H9 (cell line): ENCODE measurements at regions not wholly inside any gene's neighbourhood (a gene's known extent, or its start where the extent isn't known, plus 50 kb on each side); places are given as distances from the start of the nearest gene placed in this dataset.

Experiments
- DNase-seq: peaks from one replicate; pipeline ENCODE4 v3.0.0-alpha.2; 2017
- H2AFZ ChIP-seq: one replicate; pipeline ENCODE4 v1.6.1; 2013; ENCODE audit warnings: mild to moderate bottlenecking, low read length, control low read depth, moderate library complexity
- H2AK5ac ChIP-seq: 2 replicates; pipeline ENCODE4 v1.6.1; 2013; ENCODE audit warnings: low read length, control low read depth, mixed read lengths; ENCODE audit not compliant: insufficient read length
- H2BK120ac ChIP-seq: one replicate; pipeline ENCODE4 v1.6.1; 2013; ENCODE audit warnings: low read depth, mild to moderate bottlenecking, low read length, control low read depth, inconsistent platforms; ENCODE audit not compliant: poor library complexity, severe bottlenecking
- H2BK12ac ChIP-seq: 2 replicates; pipeline ENCODE4 v1.6.1; 2013; ENCODE audit warnings: low read length, control low read depth, mixed read lengths, low read depth; ENCODE audit not compliant: insufficient read length
- H2BK15ac ChIP-seq: 2 replicates; pipeline ENCODE4 v1.6.1; 2013; ENCODE audit warnings: low read depth, low read length, control low read depth
- H2BK20ac ChIP-seq: one replicate; pipeline ENCODE4 v1.6.1; 2013; ENCODE audit warnings: low read depth, mild to moderate bottlenecking, low read length, control low read depth, inconsistent platforms; ENCODE audit not compliant: poor library complexity, severe bottlenecking
- H2BK5ac ChIP-seq: 2 replicates; pipeline ENCODE4 v1.6.1; 2013; ENCODE audit warnings: low read length, control low read depth, mixed read lengths; ENCODE audit not compliant: insufficient read length
- H3K14ac ChIP-seq: 2 replicates; pipeline ENCODE4 v1.6.1; 2013; ENCODE audit warnings: low read length, control low read depth; ENCODE audit not compliant: insufficient read depth
- H3K18ac ChIP-seq: 2 replicates; pipeline ENCODE4 v1.6.1; 2013; ENCODE audit warnings: low read depth, mild to moderate bottlenecking, mixed read lengths, low read length, control low read depth; ENCODE audit not compliant: insufficient read length
- H3K23ac ChIP-seq: 2 replicates; pipeline ENCODE4 v1.6.1; 2013; ENCODE audit warnings: low read length, control low read depth, mixed read lengths, low read depth; ENCODE audit not compliant: insufficient read length
- H3K23me2 ChIP-seq: 2 replicates; pipeline ENCODE4 v1.6.1; 2013; ENCODE audit warnings: low read depth, mild to moderate bottlenecking, mixed read lengths, low read length, control low read depth; ENCODE audit not compliant: insufficient read length, poor library complexity, severe bottlenecking
- H3K27ac ChIP-seq: 2 replicates; pipeline ENCODE4 v1.5.1; 2013; ENCODE audit warnings: low read length, control low read depth, mixed read lengths, low read depth; ENCODE audit not compliant: insufficient read length
- H3K27me3 ChIP-seq: 2 replicates; pipeline ENCODE4 v1.6.1; 2013; ENCODE audit warnings: low read length, control low read depth, inconsistent platforms; ENCODE audit not compliant: insufficient read depth
- H3K4ac ChIP-seq: 2 replicates; pipeline ENCODE4 v1.6.1; 2013; ENCODE audit warnings: low read depth, mild to moderate bottlenecking, control low read depth, inconsistent platforms, low read length, moderate library complexity
- H3K4me1 ChIP-seq: 2 replicates; pipeline ENCODE4 v1.6.1; 2013; ENCODE audit warnings: low read length, control low read depth, inconsistent platforms; ENCODE audit not compliant: insufficient read depth
- H3K4me2 ChIP-seq: 2 replicates; pipeline ENCODE4 v1.6.1; 2013; ENCODE audit warnings: low read length, control low read depth, mixed read lengths; ENCODE audit not compliant: insufficient read length, insufficient read depth
- H3K56ac ChIP-seq: 2 replicates; pipeline ENCODE4 v1.6.1; 2013; ENCODE audit warnings: low read depth, mild to moderate bottlenecking, mixed read lengths, low read length, control low read depth; ENCODE audit not compliant: insufficient read length
- H3K79me1 ChIP-seq: 2 replicates; pipeline ENCODE4 v1.6.1; 2013; ENCODE audit warnings: low read depth, mild to moderate bottlenecking, moderate library complexity, low read length, control low read depth, inconsistent platforms; ENCODE audit not compliant: insufficient read depth, poor library complexity, severe bottlenecking
- H3K79me2 ChIP-seq: 2 replicates; pipeline ENCODE4 v1.6.1; 2013; ENCODE audit warnings: low read length, control low read depth, inconsistent platforms; ENCODE audit not compliant: insufficient read depth
- H3K9ac ChIP-seq: 2 replicates; pipeline ENCODE4 v1.6.1; 2013; ENCODE audit warnings: low read length, control low read depth, mixed read lengths; ENCODE audit not compliant: insufficient read length; ENCODE audit errors: extremely low read depth
- H3K9me3 ChIP-seq: one replicate; pipeline ENCODE4 v1.6.1; 2013; ENCODE audit warnings: low read depth, low read length, inconsistent platforms; ENCODE audit not compliant: control insufficient read depth
- H3T11ph ChIP-seq: one replicate; pipeline ENCODE4 v1.6.1; 2013; ENCODE audit warnings: mild to moderate bottlenecking, low read length, control low read depth, inconsistent platforms
- H4K20me1 ChIP-seq: one replicate; pipeline ENCODE4 v1.6.1; 2013; ENCODE audit not compliant: control insufficient read depth, insufficient read length, insufficient read depth
- H4K5ac ChIP-seq: 2 replicates; pipeline ENCODE4 v1.6.1; 2013; ENCODE audit warnings: low read depth, mild to moderate bottlenecking, mixed read lengths, low read length, control low read depth; ENCODE audit not compliant: insufficient read length
- H4K8ac ChIP-seq: replicated peaks from 2 replicates; pipeline ENCODE4 v1.6.1; 2013; ENCODE audit warnings: low read length, control low read depth, mixed read lengths, low read depth; ENCODE audit not compliant: insufficient read length
- H4K91ac ChIP-seq: 2 replicates; pipeline ENCODE4 v1.6.1; 2013; ENCODE audit warnings: low read depth, mild to moderate bottlenecking, moderate library complexity, mixed read lengths, low read length, control low read depth; ENCODE audit not compliant: insufficient read length
- H3K27ac Mint-ChIP-seq, 3 experiments: 2 replicates in 2 of 3; 3 replicates in 1 of 3; pipeline ENCODE4 v1.8.0; 2020 to 2021; ENCODE audit warnings: mixed read lengths in 3 of 3, mild to moderate bottlenecking in 1 of 3, moderate library complexity in 1 of 3
- H3K27me3 Mint-ChIP-seq: 2 replicates; pipeline ENCODE4 v1.8.0; 2021; ENCODE audit warnings: low read depth, mild to moderate bottlenecking, moderate library complexity, mixed read lengths
- H3K36me3 Mint-ChIP-seq, 3 experiments: 2 replicates in 2 of 3; 3 replicates in 1 of 3; pipeline ENCODE4 v1.8.0; 2020 to 2021; ENCODE audit warnings: low read depth in 3 of 3, mixed read lengths in 3 of 3; ENCODE audit not compliant: insufficient read depth in 1 of 3
- H3K4me1 Mint-ChIP-seq, 2 experiments: 2 replicates each; pipeline ENCODE4 v1.8.0; 2020; ENCODE audit warnings: mixed read lengths in 2 of 2
- H3K4me3 Mint-ChIP-seq, 2 experiments: 2 replicates in 1 of 2; 3 replicates in 1 of 2; pipeline ENCODE4 v1.8.0; 2020 to 2021; ENCODE audit warnings: mild to moderate bottlenecking in 2 of 2, mixed read lengths in 2 of 2, moderate library complexity in 1 of 2
- H3K9me3 Mint-ChIP-seq, 2 experiments: 2 replicates in 1 of 2; 3 replicates in 1 of 2; pipeline ENCODE4 v1.8.0; 2020; ENCODE audit warnings: mild to moderate bottlenecking in 2 of 2, mixed read lengths in 2 of 2, moderate library complexity in 1 of 2
- CTCF ChIP-seq: fragments of 200-600 bp; sonication (generic); conservative IDR thresholded peaks from 3 replicates; pipeline ENCODE4 v1.8.0; 2021; ENCODE audit warnings: antibody characterized with exemption, mild to moderate bottlenecking
- WGBS: extraction: QIAGEN DNeasy Blood & Tissue Kit; methylation state at CpG from one replicate; pipeline ENCODE4 v1.1.7; 2013; ENCODE audit warnings: missing lambda C conversion rate, low lambda C conversion rate, mixed read lengths; ENCODE audit not compliant: insufficient read length; ENCODE audit errors: extremely low coverage; 5-methylcytosine and 5-hydroxymethylcytosine counted together

GRCh38 chr10:35265435-35265834, 70.9 kb upstream of the CCNY start:
- no peak overlapping the region for H3K4me2 ChIP-seq
- H3K79me1 ChIP-seq, result no peaks in the 10 kb centered on the region
- H2BK20ac ChIP-seq, result no peak overlapping the region
- H2AK5ac ChIP-seq, result no peak overlapping the region
- no peak overlapping the region for H2BK120ac ChIP-seq
- DNase-seq, result no peak
- H3K36me3 Mint-ChIP-seq, result no peaks in the 10 kb centered on the region; a peak in 1 of 7 replicates
- no peak overlapping the region for H2BK5ac ChIP-seq
- no peak overlapping the region for H4K5ac ChIP-seq
- no peak overlapping the region for H3K56ac ChIP-seq
- no peak for TF ChIP-seq CTCF
- H4K20me1 ChIP-seq, result no peaks in the 10 kb centered on the region
- H3K4me1 Mint-ChIP-seq, result peaks cover 4 to 5% of the 10 kb centered on the region in 2 experiments; a peak in 3 of 4 replicates
- H2BK15ac ChIP-seq, result no peak overlapping the region
- H3K9ac ChIP-seq, result no peak overlapping the region
- H3T11ph ChIP-seq, result no peak overlapping the region
- no CpG with 5 or more reads among the region's 11 CpGs for WGBS
- no peak overlapping the region for H3K27ac Mint-ChIP-seq
- H3K18ac ChIP-seq, result no peak overlapping the region
- no peak overlapping the region for H4K91ac ChIP-seq
- peaks cover 0 to 3% of the 10 kb centered on the region in 2 experiments; a peak in 1 of 5 replicates for H3K9me3 Mint-ChIP-seq
- H3K27me3 ChIP-seq, result no peaks in the 10 kb centered on the region
- H3K79me2 ChIP-seq, result no peaks in the 10 kb centered on the region
- no peak overlapping the region for H4K8ac ChIP-seq
- no peaks in the 10 kb centered on the region for H3K9me3 ChIP-seq
- H3K27me3 Mint-ChIP-seq, result no peaks in the 10 kb centered on the region
- H2AFZ ChIP-seq, result no peak overlapping the region
- no peak overlapping the region for H3K27ac ChIP-seq
- H2BK12ac ChIP-seq, result no peak overlapping the region
- no peak overlapping the region for H3K4me3 Mint-ChIP-seq
- no peak overlapping the region for H3K23ac ChIP-seq
- no peak overlapping the region for H3K14ac ChIP-seq
- H3K23me2 ChIP-seq, result no peaks in the 10 kb centered on the region
- no peak overlapping the region for H3K4ac ChIP-seq
- H3K4me1 ChIP-seq, result peaks cover 3% of the 10 kb centered on the region; the same call in 1 of the 2 replicates
